ENCODE measurements at regions not wholly inside any gene's neighbourhood (a gene's known extent, or its start where the extent isn't known, plus 50 kb on each side); places are given as distances from the start of the nearest gene placed in this dataset.

DNA sequence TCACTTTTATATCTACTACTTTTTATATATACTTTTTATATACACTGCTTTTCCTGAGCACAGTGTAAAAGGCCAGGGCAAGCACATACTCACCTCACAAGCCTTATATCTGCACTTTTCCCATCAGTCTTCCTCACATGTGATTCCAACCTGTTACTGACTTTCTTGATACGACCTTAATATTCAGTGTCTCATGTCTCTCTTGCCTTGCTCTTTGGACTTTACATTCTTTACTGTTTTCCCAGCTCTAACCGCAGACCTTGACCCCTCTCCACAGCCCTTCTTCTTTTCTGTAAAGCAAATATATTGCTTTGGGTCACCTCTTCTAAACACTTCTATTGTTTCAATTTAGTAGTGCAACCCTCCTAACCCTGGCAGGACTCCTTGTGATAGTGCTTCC, 353.1 kb upstream of the ANO5 start:
- no peak for DNase-seq

GRCh38 chr11:21861314-21861713, 331.6 kb upstream of the ANO5 start:
- no peak for DNase-seq

GRCh38 chr11:21865541-21865940, 327.3 kb upstream of the ANO5 start:
- no peak for DNase-seq

DNA sequence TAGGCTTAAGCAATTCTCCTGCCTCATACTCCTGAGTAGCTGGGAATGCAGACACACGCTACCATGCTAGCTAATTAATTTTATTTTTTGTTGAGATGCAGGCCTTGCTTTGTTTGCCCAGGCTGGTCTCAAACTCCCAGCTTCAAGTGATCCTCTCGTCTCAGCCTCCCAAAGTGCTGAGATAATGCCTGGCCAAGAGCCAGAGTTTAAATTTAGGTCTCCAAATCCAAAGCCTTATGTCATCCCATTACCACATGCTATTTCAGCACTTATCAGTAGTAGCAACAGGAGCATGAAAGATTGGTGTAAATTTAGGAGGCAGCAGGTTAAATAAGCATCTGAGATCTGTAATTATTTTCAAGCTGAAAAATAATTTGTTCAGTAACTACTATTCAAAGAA, 326.1 kb upstream of the ANO5 start:
- DNase-seq: no peak

DNA sequence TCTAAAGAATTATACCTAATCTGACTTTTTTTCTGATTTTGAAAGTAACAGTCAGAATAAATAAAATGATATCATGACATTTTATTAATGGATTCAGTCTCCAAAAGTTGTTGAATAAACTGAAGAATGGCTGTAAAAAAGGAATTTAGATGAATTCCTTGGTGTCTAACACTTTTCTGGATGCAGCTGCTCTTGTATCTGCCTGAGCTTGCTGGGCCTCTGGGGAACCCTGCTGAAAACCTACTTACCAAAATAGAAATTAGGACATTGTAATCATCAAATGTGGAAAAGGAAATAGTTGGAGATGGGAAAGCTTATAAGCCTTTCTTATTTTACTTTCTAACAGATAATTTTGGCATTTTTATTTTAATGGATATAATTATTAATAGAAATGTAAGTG, 315.7 kb upstream of the ANO5 start:
- DNase-seq: no peak

DNA sequence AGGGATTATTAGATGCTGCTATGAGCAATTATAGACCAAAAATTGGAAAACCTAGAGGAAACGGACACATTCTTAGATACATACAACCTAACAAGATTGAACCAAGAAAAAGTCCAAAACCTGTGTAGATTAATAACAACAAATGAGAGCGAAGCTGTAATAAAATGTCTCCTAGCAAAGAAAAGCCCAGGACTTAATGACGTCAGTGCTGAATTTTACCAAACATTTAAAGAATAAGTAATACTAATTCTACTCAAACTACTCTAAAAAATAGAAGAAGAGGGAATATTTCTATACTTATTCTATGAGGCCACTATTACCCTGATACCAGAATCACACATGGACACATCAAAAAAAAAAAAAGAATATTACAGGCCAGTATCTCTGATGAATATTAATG, 309.5 kb upstream of the ANO5 start:
- DNase-seq: no peak

DNA sequence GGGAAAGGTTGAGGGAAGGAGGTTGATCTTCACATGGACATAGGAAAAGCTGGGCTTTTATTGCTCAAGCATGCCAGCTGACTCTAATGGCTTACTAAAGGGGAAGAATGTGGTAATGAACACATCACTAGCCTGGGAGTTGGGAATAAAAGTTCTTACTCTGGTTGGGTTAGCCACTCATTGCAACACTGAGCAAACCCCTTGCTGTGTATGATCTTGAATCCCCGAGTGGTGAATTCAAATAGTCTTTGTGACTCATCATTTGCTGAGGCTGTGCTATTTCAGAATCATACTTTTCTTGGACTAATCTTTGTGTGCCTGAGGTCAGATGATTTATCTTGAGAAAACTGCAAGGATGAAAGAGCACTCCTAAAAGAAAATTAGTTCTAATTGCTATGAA, 304.1 kb upstream of the ANO5 start:
- DNase-seq: no peak

- no peak for DNase-seq
These were observed 299.9 kb upstream of the ANO5 start for GRCh38 chr11:21892736-21893564.

- no peak for DNase-seq
These were observed 299.4 kb upstream of the ANO5 start for GRCh38 chr11:21893565-21893867.

DNA sequence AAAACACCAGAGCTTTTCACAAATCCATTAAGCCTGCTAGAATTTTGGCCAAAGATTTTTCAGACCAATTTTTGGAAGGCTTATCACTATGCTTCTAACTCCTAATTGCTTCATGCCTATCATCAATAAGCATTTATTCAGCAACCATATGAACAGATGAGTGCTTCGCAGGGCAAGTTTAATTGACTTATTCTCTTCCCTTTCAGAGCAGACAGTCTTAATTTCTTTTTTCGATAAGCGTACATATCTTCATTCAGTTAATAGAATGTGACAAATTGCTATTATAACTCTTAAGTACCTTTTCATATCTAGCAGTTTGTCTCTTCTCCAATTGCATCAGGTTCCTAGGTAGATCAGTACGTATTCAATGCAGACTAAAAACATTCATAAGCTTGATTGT, 298.4 kb upstream of the ANO5 start:
- DNase-seq: no peak

- DNase-seq: no peak
These were observed 297.2 kb upstream of the ANO5 start for GRCh38 chr11:21895686-21896085.

DNA sequence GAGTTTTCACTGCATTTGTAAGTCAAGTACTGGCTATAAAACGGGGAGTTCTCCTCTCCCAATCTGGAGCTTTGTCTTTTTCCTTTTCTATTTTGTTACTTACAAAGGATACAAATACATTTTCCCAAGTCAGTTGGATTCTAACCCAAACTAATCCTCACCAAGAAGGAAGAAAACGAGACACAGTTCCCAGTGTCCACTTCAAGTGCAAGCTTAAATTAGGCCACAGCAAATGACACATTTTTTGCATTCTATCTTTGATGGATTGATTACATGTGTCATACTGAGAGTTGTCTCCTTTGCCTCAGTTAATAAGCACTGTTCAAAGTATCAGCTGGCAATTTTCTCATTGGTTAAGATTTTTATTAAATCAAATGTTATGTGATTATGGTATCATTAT, 296.7 kb upstream of the ANO5 start:
- DNase-seq: no peak

- no peak for DNase-seq
These were observed 295.9 kb upstream of the ANO5 start for GRCh38 chr11:21896746-21897602.

DNA sequence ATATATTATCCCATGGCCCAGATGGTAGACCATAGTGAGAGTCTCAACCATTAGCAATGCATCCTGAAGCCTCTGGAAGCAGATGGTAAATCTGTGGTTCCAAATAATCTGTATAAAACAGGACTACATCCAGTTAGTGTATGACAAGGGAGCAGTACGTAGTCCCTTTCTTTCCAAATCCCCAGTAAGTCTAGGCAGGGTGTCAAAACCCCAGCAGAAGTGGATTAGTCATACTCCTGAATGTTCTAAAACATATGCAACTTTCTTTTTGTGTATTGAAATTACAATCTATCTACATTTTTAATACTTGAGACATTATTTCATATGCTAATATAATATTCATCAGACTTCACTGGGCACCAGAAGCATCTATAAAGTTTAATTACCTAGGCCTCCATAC, 295.1 kb upstream of the ANO5 start:
- no peak for DNase-seq

DNA sequence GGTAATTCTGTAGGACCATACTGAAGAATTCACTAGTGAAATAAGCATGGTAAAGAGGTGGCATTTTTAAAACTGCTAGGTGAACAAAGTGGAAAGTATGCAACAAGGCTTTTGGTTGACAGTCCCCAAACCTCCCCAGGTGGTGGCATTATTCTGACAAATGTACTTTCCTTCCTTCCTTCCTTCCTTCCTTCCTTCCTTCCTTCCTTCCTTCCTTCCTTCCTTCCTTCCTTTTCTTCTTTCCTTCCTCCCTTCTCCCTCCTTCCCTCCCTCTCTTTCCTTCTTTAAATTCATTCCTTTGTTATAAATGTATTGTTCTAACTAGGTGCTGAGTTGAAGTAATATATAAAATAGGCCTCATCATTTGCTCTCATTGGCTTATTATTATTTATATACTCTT, 284.7 kb upstream of the ANO5 start:
- no peak for DNase-seq

DNA sequence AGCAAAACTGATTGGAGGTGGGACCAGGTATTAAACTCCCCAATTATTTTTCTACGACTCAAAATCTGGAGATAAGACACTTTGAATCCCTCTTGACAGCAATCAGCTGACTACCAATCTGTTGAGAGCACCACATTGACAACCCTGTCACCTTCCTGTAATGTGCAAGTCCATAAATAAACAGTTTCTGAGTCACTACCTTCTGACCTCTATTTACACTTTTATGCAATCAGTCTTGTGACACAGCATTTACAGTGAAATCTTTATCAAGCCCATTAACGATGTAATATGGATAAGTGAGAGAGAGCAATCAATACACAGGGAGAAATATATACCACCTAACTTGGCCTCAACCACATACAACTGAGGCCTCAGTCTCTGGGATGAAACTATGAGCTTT, 283.7 kb upstream of the ANO5 start:
- DNase-seq: no peak

- no peak for DNase-seq
These were observed 281.8 kb upstream of the ANO5 start for GRCh38 chr11:21911061-21911460.

DNA sequence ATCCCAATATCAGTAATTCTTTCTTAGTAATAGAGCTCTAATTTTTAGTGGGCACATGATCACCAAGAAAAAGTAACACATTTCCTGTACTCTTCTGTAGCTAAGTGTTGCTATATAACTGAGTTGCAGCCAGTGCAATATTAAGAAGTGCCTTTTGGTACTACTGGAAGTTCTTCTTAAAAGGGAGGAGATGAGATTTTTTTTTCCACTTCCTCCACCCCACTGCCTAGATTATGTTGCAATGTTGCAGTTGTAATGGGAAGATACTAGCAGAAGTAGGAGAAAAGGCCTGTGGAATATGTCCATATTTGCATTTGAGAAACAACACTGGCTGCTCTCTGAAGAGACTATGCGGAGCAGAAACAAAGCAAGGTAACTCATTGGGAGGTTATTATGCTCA, 280.6 kb upstream of the ANO5 start:
- no peak for DNase-seq

- no peak for DNase-seq
These were observed 271.7 kb upstream of the ANO5 start for GRCh38 chr11:21921151-21921550.

DNA sequence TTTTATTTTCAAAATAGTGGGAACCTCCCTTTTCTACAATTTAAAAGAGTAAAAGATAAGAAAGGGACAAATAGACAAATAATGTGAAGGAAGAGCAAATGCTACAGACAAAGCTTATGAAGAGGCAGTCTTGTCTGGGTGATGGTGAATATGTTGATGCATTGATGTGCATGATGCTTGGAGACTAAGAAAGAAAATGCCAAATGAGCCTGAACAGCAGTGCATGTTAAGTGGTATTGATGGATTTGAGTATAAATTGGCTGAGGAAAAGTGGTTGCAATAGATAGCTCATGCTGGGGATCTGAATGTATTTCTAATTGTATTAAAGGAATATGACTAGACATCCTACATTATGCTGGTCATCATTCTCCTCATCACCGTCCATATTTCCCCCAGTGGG, 268.6 kb upstream of the ANO5 start:
- no peak for DNase-seq

DNA sequence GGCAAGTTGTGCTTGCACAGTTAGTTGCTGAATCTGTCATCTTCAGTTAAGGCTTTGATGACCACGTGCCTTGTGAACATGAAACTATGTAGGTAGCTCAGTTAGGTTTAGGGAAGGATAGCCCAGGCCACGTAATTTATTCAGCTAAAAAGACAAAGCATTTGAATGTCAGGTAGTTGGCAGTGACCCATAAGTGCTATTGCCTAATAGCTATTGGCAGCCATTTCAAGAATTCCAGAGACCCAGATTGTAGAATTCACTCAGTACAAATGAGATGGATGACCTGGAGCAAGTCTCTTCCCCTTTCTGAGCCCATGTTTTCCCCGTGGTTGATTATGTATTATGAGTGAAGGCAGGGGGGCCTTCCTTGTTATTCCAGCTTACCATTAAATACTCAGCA, 265.3 kb upstream of the ANO5 start:
- no peak for DNase-seq

GRCh38 chr11:21928847-21929246, 264.0 kb upstream of the ANO5 start:
- DNase-seq: no peak

DNA sequence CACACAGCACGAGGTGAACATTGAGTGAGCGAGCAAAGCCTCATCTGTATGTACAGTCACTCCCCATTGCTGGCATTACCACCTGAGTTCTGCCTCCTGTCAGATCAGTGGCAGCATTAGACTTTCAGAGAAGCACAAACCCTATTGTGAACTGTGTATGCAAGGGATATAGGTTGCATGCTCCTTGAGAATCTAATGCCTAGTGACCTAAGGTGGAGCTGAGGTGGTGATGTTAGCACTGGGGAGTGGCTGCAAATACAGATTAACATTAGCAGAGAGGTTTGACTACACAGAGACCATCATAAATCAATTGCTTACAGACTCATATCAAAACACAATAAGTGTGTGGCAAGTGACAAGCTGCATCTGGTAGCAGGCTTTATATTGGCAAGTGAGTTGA, 262.5 kb upstream of the ANO5 start:
- DNase-seq: no peak

GRCh38 chr11:21931436-21932101, 261.3 kb upstream of the ANO5 start:
- DNase-seq: no peak
